ENCODE measurements at regions not wholly inside any gene's neighbourhood (a gene's known extent, or its start where the extent isn't known, plus 50 kb on each side); places are given as distances from the start of the nearest gene placed in this dataset.

DNA sequence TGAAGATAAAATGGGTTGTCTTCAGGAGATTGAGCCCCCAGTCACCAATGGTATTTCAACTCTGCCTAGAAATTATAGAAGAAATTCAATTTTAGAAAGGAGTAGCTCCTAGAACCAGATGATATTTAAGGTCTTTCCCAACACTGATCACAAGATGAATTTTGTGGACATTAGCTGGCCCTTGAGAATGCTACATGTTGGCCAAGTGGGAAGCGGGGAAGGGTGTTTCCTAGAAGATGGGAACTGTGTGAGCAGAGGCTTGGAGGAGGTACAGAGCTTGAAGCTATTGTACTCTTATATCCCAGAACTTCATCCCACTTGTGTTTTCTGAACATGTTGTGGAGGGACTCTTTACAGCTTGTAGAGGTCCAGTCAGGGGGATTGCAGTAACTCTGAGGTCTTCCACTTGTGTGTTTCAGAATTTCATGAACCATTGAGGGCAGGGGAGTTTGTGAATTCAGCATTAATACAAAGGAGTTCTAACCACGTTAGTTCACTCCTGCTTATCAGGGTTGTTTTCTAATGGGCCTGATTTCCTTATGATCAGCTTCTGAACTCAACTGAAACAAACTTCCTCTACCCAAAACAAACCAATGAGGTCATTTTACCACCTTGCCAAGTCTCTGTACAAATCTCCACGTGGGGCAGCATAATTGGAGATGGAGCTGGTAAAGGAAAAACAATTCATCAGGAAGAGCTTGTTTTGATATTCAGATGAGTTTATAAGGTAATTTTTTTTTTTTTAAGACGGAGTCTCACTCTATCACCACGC, 152.6 kb upstream of the TPM1 start:
- ATAC-seq, result no peak
- no peak for DNase-seq
- Mint-ChIP-seq H3K4me3 (no peak overlapping the region), H3K27me3 (ENCODE audit: low read depth) (peaks cover 31% of the 10 kb centered on the region), H3K9me3 (no peaks in the 10 kb centered on the region), H3K4me1 (ENCODE audit: low read depth) (no peaks in the 10 kb centered on the region), H3K36me3 (ENCODE audit: insufficient read depth) (no peaks in the 10 kb centered on the region)

DNA sequence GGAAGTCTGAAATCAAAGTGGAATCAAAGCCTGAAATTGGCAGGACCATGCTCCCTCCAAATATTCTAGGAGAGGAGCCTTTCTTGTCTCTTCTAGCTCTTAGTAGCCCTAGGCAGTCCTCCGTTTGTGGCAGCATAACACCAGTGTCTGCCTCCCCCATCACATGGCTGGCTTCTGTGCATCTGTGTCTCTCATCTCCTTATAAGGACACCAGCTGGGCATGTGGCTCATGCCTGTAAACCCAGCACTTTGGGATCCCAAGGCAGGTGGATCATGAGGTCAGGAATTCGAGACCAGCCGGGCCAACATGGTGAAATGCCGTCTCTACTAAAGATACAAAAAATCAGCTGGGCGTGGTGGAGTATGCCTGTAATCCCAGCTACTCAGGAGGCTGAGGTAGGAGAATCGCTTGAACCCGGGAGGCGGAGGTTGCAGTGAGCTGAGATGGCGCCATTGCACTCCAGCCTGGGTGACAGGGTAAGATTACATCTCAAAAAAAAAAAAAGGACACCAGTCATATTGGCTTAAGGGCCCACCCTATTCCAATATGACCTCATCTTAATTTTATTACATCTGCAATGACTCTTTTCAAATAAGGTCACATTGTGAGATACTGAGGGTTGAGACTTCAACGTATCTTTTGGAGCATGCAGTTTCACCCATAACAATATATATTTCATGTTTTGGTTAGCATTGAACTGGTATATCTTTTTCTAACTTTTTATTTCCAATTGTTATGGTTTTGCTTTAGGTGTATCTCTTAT, 148.0 kb upstream of the TPM1 start:
- Mint-ChIP-seq H3K4me1 (ENCODE audit: low read depth) (no peaks in the 10 kb centered on the region), H3K36me3 (ENCODE audit: insufficient read depth) (no peaks in the 10 kb centered on the region), H3K9me3 (no peaks in the 10 kb centered on the region), H3K4me3 (no peak overlapping the region), H3K27me3 (ENCODE audit: low read depth) (peaks cover 18% of the 10 kb centered on the region)
- DNase-seq (no peak), ATAC-seq (no peak)

DNA sequence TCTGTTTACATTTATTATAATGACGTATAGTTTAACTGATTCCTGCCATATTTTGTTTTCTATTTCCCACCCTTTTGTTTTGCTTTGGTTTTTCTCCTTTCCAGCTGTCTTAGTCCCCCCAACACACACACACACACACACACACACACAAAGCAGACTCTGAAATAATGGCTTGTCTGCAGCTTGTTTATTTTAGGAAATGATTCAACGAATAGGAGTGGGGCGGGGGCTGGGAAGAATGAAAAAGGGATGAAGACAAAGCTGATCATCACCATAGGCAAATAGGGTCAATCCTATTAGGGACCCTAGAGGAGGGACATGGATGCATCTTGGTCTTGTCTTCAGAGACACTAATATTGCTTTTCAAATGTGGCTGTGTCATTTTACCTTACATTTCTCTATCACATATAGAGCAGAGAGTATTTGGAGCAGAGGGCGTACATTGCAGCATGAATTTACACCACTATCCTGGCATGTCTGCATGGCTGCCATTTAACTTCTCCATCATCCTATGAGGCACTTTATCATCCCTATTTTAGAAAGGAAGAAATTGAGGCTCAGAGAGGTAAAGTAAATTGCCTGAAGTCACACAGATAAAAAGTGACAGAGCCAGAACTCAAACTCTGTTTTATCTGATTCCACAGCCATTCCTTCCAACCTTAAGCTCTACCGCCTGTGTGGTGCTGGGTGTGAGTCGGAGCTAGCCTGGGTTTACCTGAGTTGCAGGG, 147.2 kb upstream of the TPM1 start:
- no peaks in the 10 kb centered on the region for H3K36me3 Mint-ChIP-seq (ENCODE audit: insufficient read depth)
- ATAC-seq (no peak), DNase-seq (no peak)
- H3K4me1 Mint-ChIP-seq (ENCODE audit: low read depth), result no peaks in the 10 kb centered on the region
- no peak overlapping the region for H3K4me3 Mint-ChIP-seq
- H3K27me3 Mint-ChIP-seq (ENCODE audit: low read depth), result peaks cover 12% of the 10 kb centered on the region
- no peaks in the 10 kb centered on the region for H3K9me3 Mint-ChIP-seq

DNA sequence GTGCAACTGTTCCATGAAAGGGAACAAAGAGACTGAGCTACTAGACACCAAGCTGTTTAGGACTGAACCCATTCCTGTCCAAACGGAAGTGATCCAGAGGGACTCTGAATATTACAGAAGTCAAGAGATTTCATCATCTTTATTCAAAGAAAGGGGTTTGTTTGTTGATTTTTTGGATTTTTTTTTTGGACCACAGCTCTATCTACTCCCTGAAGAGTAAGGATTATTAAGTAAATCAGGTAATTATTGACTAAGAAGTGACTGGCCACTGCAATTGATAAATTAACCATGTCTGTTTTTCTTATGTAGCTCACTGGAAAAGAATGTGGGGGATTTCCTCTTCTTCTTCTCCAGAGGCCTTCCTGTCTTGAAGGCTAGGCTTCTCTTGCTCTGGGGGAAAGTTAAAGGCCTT, 146.6 kb upstream of the TPM1 start:
- H3K27me3 Mint-ChIP-seq (ENCODE audit: low read depth), result peaks cover 12% of the 10 kb centered on the region
- no peaks in the 10 kb centered on the region for H3K9me3 Mint-ChIP-seq
- ATAC-seq (no peak), DNase-seq (no peak)
- no peaks in the 10 kb centered on the region for H3K36me3 Mint-ChIP-seq (ENCODE audit: insufficient read depth)
- no peaks in the 10 kb centered on the region for H3K4me1 Mint-ChIP-seq (ENCODE audit: low read depth)
- H3K4me3 Mint-ChIP-seq, result no peak overlapping the region

DNA sequence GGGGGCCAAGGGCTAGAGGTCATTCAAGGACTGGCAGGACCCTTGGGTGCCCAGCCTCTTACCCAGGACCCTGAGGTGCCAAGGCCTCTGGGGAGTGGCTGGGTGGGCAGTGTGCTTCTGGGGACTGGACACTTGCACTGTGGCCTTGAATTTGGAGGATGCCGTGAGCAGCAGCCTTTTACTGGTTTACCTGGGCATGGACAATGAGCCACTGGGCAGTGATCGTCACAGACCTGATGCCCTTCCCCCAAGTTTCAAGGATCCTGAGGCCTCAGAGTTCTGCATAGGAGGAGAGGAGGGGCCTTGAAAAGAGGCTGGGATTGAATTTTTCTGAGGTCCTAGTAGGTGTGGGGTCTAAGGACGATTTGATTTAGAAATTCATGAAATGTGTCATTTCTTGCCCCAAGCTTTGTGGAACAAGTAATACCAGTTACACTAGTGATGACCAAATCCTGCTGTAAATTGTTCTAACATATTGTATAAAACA, 146.1 kb upstream of the TPM1 start:
- no peaks in the 10 kb centered on the region for H3K36me3 Mint-ChIP-seq (ENCODE audit: insufficient read depth)
- no peak for DNase-seq
- H3K4me3 Mint-ChIP-seq, result no peak overlapping the region
- ATAC-seq, result no peak
- peaks cover 11% of the 10 kb centered on the region for H3K27me3 Mint-ChIP-seq (ENCODE audit: low read depth)
- no peaks in the 10 kb centered on the region for H3K9me3 Mint-ChIP-seq
- H3K4me1 Mint-ChIP-seq (ENCODE audit: low read depth), result no peaks in the 10 kb centered on the region

DNA sequence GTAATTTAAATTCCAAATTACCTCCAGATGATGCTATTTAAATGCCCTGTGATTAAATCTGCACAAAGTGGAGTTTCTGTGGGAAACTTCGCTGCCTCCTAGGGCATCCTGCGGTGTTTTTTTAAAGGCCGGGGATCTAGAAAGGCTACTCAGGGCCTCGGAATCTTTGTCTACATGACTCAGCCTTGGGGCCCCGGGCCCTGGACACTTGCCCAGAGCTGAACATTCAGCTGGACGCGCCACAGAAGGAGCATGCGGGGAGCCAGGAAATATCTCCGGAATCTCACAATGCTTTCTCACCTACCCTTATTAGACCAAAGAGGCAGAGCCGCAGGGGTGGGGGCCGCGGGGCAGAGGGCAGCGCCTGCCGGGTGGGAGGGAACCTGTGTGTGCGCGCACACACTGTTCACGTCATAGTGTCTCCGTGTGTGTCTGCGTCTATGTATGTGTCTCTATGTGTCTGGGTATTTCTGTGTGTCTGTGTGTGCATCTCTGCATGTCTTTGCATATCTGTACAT, 145.5 kb upstream of the TPM1 start:
- DNase-seq (no peak), ATAC-seq (no peak)
- no peak overlapping the region for H3K4me3 Mint-ChIP-seq
- H3K9me3 Mint-ChIP-seq, result no peaks in the 10 kb centered on the region
- peaks cover 8% of the 10 kb centered on the region for H3K27me3 Mint-ChIP-seq (ENCODE audit: low read depth)
- H3K36me3 Mint-ChIP-seq (ENCODE audit: insufficient read depth), result no peaks in the 10 kb centered on the region
- H3K4me1 Mint-ChIP-seq (ENCODE audit: low read depth), result no peaks in the 10 kb centered on the region

DNA sequence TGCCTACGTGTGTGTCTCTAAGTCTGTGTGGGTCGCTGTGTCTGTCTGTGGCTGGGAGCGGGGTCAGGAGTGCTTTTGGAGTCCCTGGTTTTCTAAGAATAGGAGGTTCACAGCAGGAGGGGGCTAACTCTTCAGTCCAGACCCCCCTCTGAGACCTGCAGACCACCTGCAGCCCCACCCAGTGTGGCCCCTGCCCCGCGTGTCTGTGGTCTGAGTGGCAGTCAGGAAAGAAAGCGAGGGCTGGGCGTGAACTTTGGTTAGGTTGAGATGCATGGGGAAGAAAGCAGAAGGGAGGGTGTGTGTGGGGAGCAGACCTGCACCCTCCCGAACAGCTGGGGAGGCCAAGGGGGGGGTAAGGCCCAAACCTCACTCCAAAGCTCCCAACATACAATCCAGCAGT, 144.9 kb upstream of the TPM1 start:
- no peaks in the 10 kb centered on the region for H3K4me1 Mint-ChIP-seq (ENCODE audit: low read depth)
- no peak for ATAC-seq
- no peaks in the 10 kb centered on the region for H3K9me3 Mint-ChIP-seq
- H3K4me3 Mint-ChIP-seq, result no peak overlapping the region
- no peaks in the 10 kb centered on the region for H3K36me3 Mint-ChIP-seq (ENCODE audit: insufficient read depth)
- DNase-seq, result no peak
- peaks cover 8% of the 10 kb centered on the region for H3K27me3 Mint-ChIP-seq (ENCODE audit: low read depth)

DNA sequence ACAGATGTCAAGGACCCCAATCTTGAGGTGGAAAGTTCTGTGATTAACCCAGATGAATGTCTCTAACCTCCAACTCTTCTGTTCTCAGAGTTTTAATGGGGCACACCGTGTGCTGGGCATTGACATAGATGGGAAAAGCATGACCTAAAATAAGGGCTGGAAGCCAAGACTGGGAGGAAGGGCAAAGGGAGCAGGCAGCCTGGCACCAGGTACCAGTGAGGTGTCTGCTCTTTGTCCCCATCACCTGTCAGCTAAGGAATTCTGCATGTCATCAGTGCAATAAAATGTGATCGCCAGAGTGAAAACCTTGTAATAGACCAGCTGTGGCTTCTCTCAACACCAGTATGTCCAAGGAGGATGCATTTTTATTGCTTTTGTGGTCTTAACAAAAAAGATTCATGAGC, 143.5 kb upstream of the TPM1 start:
- no peaks in the 10 kb centered on the region for H3K9me3 Mint-ChIP-seq
- H3K36me3 Mint-ChIP-seq (ENCODE audit: insufficient read depth), result no peaks in the 10 kb centered on the region
- ATAC-seq, result no peak
- H3K4me1 Mint-ChIP-seq (ENCODE audit: low read depth), result no peaks in the 10 kb centered on the region
- H3K4me3 Mint-ChIP-seq, result no peak overlapping the region
- DNase-seq, result no peak
- H3K27me3 Mint-ChIP-seq (ENCODE audit: low read depth), result peaks cover 8% of the 10 kb centered on the region

DNA sequence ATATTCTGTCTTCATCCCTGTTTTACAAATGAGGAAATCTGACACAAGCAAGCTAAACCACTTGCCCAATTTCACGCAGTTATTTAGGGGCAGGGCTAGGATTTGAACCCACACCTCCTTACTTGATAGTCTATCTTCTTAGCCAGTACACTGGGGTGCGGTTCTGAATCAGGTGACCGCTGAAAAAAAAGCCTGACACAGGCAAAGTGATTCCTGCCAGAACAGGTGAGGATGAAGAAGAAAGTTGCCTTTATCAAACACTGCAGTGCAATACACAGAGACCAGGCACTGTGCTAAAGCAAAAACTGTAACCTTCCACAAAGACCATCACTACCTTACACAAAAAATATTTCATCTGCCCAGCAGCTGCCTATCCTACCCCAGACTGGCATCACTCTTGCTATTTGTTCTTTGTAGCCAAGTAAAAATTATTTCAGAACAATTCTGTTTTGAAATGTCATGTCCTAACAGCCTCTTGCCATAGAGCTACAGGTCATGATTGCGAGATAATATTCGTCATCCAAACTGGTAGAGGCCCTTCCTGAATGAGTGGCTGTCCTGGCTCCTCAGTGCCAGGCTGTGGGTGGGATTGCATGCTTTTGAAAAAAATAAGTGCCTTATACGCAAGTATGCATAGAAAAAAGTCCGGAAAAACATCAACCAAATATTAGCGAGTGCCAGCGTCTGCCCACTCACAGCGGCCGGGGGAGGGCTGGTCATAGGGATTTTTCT, 142.3 kb upstream of the TPM1 start:
- H3K9me3 Mint-ChIP-seq, result no peaks in the 10 kb centered on the region
- H3K27me3 Mint-ChIP-seq (ENCODE audit: low read depth), result peaks cover 8% of the 10 kb centered on the region
- no peaks in the 10 kb centered on the region for H3K36me3 Mint-ChIP-seq (ENCODE audit: insufficient read depth)
- DNase-seq (no peak), ATAC-seq (no peak)
- no peak overlapping the region for H3K4me3 Mint-ChIP-seq
- no peaks in the 10 kb centered on the region for H3K4me1 Mint-ChIP-seq (ENCODE audit: low read depth)

DNA sequence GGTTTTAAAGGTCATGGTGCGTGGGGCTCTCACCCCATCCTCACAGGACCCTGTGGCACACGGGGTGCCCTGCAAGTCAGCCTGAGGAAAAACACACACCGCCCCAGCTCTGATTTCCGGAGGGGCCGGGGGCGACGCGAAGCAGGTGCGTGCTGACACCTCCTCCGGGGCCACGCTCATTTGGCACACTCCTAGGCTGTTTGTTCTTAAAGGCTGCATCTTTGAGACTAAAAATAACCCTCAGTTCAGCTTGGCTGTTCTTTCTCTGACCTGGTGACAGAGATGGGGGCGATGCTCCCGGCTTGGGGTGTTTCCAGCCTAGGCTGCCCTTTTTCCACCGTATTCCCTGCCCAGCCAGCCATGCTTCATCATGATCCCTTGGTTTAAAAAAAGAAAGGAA, 141.5 kb upstream of the TPM1 start:
- peaks cover 6% of the 10 kb centered on the region for H3K27me3 Mint-ChIP-seq (ENCODE audit: low read depth)
- no peak overlapping the region for H3K4me3 Mint-ChIP-seq
- no peaks in the 10 kb centered on the region for H3K4me1 Mint-ChIP-seq (ENCODE audit: low read depth)
- ATAC-seq (no peak), DNase-seq (no peak)
- H3K36me3 Mint-ChIP-seq (ENCODE audit: insufficient read depth), result no peaks in the 10 kb centered on the region
- H3K9me3 Mint-ChIP-seq, result no peaks in the 10 kb centered on the region

DNA sequence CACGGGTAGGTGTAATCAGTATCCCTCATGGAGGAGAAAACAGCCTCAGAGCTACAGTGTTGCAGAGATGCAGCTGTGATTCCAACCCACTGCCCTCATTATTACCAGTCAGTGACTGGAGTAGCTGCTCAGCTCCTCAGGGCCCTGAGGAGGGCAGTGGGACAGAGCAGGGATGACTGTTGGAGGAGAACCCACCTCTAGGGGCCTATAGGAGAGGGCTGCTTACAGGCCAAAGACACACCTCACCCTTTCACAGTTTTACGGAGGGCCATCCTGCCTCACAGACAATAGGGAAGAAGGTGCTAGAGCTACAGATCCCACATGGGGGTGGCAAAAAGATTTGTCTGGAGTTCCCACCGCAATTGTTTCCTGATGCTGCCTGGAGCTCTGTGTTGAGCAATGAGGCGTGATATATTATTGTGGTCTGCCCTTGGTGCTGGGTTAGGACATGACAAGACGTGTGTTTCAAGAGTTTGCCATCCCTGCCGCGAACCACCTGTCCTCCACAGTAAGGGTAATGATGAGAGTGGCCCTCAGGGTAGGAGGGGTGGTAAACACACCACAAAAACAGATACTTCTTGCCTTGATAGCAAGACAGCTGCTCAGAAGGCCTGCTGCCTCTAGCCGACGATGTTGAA, 140.5 kb upstream of the TPM1 start:
- DNase-seq, result no peak
- Mint-ChIP-seq H3K9me3 (no peaks in the 10 kb centered on the region), H3K27me3 (ENCODE audit: low read depth) (peaks cover 6% of the 10 kb centered on the region), H3K4me1 (ENCODE audit: low read depth) (no peaks in the 10 kb centered on the region), H3K36me3 (ENCODE audit: insufficient read depth) (no peaks in the 10 kb centered on the region), H3K4me3 (no peak overlapping the region)
- ATAC-seq, result no peak

DNA sequence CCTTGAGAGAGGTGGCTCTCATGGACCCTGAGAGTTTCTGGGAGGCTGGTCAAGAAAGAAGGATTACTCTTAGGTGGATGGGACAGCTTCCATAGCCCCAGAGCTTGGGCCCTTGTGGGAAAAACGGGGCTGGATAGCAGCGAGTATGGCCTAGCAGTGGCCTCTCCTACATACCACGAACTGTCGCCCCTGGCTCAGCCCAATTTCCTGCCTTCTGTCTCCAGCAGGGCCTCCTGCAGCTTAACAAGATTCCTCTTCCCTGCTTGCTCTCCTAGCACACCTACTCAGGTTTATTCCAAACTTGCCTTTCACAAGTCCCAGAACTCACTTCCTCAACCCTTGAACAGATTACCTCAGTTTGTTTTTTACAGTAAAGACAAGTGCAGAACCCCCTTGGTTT, 139.7 kb upstream of the TPM1 start:
- H3K27me3 Mint-ChIP-seq (ENCODE audit: low read depth), result peaks cover 3% of the 10 kb centered on the region
- no peaks in the 10 kb centered on the region for H3K9me3 Mint-ChIP-seq
- DNase-seq, result no peak
- no peak overlapping the region for H3K4me3 Mint-ChIP-seq
- ATAC-seq, result no peak
- no peaks in the 10 kb centered on the region for H3K4me1 Mint-ChIP-seq (ENCODE audit: low read depth)
- no peaks in the 10 kb centered on the region for H3K36me3 Mint-ChIP-seq (ENCODE audit: insufficient read depth)

DNA sequence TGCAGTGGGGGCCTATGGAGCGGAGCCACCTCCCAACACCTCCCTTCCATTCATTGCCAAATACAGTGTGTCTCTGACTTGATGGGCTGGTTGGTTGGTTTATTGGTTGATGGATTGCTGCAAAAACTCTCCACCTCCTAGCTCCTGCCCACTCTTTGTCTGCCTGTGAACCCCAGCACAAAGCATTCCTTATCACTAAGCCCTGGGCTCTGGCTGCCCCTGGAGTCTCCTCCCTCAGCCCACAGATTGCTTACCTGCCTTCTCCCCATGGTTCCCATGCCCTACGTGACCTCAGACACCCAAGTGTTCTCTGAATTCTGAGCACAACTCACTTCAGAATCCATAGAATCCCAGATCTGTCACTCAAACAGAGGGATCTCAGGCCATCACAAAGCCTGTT, 139.1 kb upstream of the TPM1 start:
- H3K4me3 Mint-ChIP-seq, result no peak overlapping the region

More for the DNA sequence above, 139.1 kb upstream of the TPM1 start:
- DNase-seq (no peak), ATAC-seq (no peak)
- Mint-ChIP-seq H3K36me3 (ENCODE audit: insufficient read depth) (no peaks in the 10 kb centered on the region), H3K27me3 (ENCODE audit: low read depth) (no peaks in the 10 kb centered on the region), H3K4me1 (ENCODE audit: low read depth) (no peaks in the 10 kb centered on the region), H3K9me3 (no peaks in the 10 kb centered on the region)

All from activated T-cell treated with anti-CD3 and anti-CD28 coated beads, Interleukin-2, amount 50 U/mL, for 4 hours (primary cell).